ENCODE measurements at regions not wholly inside any gene's neighbourhood (a gene's known extent, or its start where the extent isn't known, plus 50 kb on each side); places are given as distances from the start of the nearest gene placed in this dataset.
"Not testable (repeated sequence)": the region's sequence is repeated elsewhere in the genome, so short reads cannot be mapped to it uniquely, and the experiment has no call there.

DNA sequence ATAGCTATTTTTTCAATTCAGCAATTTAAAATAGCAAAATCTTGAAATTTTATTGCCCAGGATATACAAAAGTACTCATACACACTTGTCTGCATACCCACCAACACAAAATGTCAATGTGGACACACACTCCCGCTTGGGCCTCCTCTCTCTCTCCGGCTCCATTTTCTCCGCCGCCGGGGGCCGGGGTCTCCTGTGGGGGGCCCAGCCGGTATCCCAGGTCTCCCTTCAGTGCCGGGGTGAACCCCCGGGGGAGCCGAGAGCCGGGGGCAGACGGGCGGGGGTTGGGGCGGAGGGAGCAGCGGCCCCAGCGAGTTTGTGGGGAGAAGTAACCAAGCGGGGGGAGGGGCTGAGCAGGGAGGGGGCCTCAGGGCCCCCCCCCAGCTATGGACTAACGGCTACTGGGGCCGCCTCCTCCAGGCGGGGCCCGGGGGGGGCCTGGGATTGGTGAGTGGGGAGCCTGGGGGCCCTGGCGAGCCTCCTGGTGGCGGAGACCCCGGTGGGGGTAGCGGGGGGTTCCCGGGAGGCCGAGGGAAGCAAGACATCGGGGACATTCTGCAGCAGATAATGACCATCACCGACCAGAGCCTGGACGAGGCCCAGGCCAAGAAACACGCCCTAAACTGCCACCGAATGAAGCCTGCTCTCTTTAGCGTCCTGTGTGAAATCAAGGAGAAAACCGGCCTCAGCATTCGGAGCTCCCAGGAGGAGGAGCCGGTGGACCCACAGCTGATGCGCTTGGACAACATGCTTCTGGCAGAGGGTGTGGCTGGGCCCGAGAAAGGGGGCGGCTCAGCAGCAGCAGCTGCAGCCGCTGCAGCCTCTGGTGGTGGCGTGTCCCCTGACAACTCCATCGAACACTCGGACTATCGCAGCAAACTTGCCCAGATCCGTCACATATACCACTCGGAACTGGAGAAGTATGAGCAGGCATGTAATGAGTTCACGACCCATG is 56.6 kb downstream of the CHST2 start:
- H3K27me3 Mint-ChIP-seq (ENCODE audit: unreplicated experiment); H3K36me3 Mint-ChIP-seq (ENCODE audit: unreplicated experiment): not testable (repeated sequence)
- H3K9me3 Mint-ChIP-seq (ENCODE audit: unreplicated experiment), result peaks cover 18% of the 10 kb centered on the region

DNA sequence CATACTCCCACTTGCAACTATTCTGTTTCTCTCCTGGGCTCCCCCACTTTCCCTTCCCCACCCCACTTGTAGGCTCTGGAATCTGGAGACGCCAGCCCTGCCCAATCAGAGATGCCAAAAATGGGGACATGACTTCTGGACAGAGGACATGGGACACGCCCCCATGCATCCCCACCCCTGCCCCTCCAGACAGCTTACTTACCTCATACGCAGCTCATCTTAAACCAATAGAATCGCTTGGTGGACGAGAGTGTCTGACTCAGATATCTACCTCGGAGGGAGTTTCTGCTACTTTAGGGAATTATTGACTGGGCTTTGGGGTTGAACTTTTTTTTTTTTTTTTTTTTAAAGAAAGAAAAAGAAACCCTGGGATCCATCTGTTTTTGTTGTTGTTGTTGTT is 58.4 kb downstream of the CHST2 start:
- H3K9me3 Mint-ChIP-seq (ENCODE audit: unreplicated experiment), result peaks cover 22% of the 10 kb centered on the region
- H3K27ac Mint-ChIP-seq (ENCODE audit: unreplicated experiment); DNase-seq (ENCODE audit: extremely low spot score, unreplicated experiment); H3K27me3 Mint-ChIP-seq (ENCODE audit: unreplicated experiment); H3K4me3 Mint-ChIP-seq (ENCODE audit: unreplicated experiment); H3K4me1 Mint-ChIP-seq (ENCODE audit: unreplicated experiment); H3K36me3 Mint-ChIP-seq (ENCODE audit: unreplicated experiment): not testable (repeated sequence)

More for the DNA sequence above, 56.6 kb downstream of the CHST2 start:
- H3K27ac Mint-ChIP-seq (ENCODE audit: unreplicated experiment); H3K4me3 Mint-ChIP-seq (ENCODE audit: unreplicated experiment); DNase-seq (ENCODE audit: extremely low spot score, unreplicated experiment): not testable (repeated sequence)
- peaks cover 22% of the 10 kb centered on the region for H3K4me1 Mint-ChIP-seq (ENCODE audit: unreplicated experiment)

DNA sequence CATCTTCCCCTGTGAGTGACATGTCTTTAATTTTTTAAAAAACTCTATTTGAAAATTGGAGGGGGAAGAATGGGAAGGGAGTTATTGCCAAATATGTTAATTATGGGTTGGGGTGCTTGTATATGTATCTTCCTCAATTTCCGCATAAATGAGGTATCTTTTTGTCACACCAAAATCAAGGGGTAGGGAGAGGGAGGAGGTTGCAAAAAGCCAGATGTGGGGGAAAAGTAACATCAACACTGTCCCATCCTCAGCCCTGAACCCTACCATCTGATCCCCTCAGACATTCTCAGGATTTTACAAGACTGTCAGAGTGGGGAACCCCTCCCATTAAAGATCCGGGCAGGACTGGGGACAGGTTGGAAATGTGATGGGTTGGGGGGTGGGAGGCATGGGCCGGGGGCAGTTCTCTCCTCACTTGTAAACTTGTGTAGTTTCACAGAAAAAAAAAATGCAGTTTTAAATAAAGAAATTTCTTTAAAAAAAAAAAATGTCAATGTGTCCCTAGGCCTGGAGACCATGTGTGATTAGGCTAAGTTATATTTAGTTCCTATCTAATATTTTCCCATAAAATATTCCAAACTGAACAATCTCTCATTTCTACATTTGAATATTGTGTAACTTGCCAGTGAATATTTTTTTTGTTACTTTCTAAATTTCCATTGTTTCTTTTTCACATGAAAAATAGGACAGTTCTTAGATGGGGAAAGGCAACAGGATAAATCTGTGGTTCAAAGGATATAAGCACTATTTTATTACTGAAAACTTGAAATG is 59.4 kb downstream of the CHST2 start:
- not testable (repeated sequence) for H3K27ac Mint-ChIP-seq (ENCODE audit: unreplicated experiment); H3K4me3 Mint-ChIP-seq (ENCODE audit: unreplicated experiment)

DNA sequence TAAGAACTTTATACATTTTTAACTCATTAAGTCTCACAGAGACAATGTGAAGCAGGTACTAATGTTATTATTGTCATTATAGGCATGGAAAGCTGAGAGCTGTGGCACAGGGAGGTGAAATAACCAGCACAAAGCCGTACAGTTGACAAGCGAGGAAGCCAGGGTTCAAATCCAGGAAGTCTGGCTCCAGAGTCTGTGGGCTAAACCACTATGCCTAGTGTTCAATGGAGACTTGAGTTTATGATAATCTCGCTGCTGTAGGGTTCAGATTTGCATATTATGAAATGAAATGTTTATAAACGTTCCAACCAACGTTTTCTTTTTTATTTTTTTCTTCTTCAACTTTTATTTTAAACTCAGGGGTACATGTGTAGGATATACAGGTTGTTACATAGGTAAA is 60.0 kb downstream of the CHST2 start:
- Mint-ChIP-seq H3K9me3 (ENCODE audit: unreplicated experiment) (peaks cover 9% of the 10 kb centered on the region), H3K4me1 (ENCODE audit: unreplicated experiment) (no peaks in the 10 kb centered on the region), H3K27me3 (ENCODE audit: unreplicated experiment) (no peaks in the 10 kb centered on the region), H3K27ac (ENCODE audit: unreplicated experiment) (no peak overlapping the region), H3K36me3 (ENCODE audit: unreplicated experiment) (peaks cover 4% of the 10 kb centered on the region), H3K4me3 (ENCODE audit: unreplicated experiment) (no peak overlapping the region)
- TF ChIP-seq, protein P1, sequence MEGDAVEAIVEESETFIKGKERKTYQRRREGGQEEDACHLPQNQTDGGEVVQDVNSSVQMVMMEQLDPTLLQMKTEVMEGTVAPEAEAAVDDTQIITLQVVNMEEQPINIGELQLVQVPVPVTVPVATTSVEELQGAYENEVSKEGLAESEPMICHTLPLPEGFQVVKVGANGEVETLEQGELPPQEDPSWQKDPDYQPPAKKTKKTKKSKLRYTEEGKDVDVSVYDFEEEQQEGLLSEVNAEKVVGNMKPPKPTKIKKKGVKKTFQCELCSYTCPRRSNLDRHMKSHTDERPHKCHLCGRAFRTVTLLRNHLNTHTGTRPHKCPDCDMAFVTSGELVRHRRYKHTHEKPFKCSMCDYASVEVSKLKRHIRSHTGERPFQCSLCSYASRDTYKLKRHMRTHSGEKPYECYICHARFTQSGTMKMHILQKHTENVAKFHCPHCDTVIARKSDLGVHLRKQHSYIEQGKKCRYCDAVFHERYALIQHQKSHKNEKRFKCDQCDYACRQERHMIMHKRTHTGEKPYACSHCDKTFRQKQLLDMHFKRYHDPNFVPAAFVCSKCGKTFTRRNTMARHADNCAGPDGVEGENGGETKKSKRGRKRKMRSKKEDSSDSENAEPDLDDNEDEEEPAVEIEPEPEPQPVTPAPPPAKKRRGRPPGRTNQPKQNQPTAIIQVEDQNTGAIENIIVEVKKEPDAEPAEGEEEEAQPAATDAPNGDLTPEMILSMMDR (IDR thresholded peaks at IDR 0.05), result no peak
- DNase-seq (ENCODE audit: extremely low spot score, unreplicated experiment), result no peak

More for the DNA sequence above, 59.4 kb downstream of the CHST2 start:
- not testable (repeated sequence) for H3K4me1 Mint-ChIP-seq (ENCODE audit: unreplicated experiment); H3K36me3 Mint-ChIP-seq (ENCODE audit: unreplicated experiment); H3K27me3 Mint-ChIP-seq (ENCODE audit: unreplicated experiment); DNase-seq (ENCODE audit: extremely low spot score, unreplicated experiment)
- H3K9me3 Mint-ChIP-seq (ENCODE audit: unreplicated experiment), result peaks cover 15% of the 10 kb centered on the region

DNA sequence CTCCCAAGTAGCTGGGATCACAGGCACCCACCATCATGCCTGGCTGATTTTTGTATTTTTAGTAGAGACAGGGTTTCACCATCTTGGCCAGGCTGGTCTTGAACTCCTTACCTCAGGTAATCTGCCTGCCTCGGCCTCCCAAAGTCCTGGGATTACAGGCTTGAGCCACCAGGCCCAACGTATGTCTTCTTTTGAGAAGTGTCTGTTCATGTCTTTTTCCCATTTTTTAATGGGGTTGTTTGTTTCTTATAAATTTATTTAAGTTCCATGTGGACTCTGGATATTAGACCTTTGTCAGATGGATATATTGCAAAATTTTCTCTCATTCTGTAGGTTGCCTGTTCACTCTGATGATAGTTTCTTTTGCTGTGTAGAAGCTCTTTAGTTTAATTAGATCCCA is 61.3 kb downstream of the CHST2 start:
- not testable (repeated sequence) for H3K27me3 Mint-ChIP-seq (ENCODE audit: unreplicated experiment); H3K36me3 Mint-ChIP-seq (ENCODE audit: unreplicated experiment); H3K4me1 Mint-ChIP-seq (ENCODE audit: unreplicated experiment); H3K4me3 Mint-ChIP-seq (ENCODE audit: unreplicated experiment); H3K9me3 Mint-ChIP-seq (ENCODE audit: unreplicated experiment); H3K27ac Mint-ChIP-seq (ENCODE audit: unreplicated experiment); DNase-seq (ENCODE audit: extremely low spot score, unreplicated experiment)

DNA sequence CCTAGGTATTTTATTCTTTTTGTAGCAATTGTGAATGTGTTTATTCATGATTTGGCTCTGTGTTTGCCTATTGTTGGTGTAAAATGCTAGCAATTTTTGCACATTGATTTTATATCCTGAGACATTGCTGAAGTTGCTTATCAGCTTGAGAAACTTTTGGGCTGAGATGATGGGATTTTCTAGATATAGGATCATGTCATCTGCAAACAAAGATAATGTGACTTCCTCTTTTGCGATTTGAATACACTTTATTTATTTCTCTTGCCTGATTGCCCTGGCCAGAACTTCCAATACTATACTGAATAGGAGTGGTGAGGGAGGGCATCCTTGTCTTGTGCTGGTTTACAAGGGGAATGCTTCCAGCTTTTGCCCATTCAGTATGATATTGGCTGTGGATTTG is 62.4 kb downstream of the CHST2 start:
- not testable (repeated sequence) for H3K27ac Mint-ChIP-seq (ENCODE audit: unreplicated experiment); H3K4me3 Mint-ChIP-seq (ENCODE audit: unreplicated experiment); H3K27me3 Mint-ChIP-seq (ENCODE audit: unreplicated experiment); H3K36me3 Mint-ChIP-seq (ENCODE audit: unreplicated experiment); DNase-seq (ENCODE audit: extremely low spot score, unreplicated experiment); H3K9me3 Mint-ChIP-seq (ENCODE audit: unreplicated experiment); H3K4me1 Mint-ChIP-seq (ENCODE audit: unreplicated experiment)

DNA sequence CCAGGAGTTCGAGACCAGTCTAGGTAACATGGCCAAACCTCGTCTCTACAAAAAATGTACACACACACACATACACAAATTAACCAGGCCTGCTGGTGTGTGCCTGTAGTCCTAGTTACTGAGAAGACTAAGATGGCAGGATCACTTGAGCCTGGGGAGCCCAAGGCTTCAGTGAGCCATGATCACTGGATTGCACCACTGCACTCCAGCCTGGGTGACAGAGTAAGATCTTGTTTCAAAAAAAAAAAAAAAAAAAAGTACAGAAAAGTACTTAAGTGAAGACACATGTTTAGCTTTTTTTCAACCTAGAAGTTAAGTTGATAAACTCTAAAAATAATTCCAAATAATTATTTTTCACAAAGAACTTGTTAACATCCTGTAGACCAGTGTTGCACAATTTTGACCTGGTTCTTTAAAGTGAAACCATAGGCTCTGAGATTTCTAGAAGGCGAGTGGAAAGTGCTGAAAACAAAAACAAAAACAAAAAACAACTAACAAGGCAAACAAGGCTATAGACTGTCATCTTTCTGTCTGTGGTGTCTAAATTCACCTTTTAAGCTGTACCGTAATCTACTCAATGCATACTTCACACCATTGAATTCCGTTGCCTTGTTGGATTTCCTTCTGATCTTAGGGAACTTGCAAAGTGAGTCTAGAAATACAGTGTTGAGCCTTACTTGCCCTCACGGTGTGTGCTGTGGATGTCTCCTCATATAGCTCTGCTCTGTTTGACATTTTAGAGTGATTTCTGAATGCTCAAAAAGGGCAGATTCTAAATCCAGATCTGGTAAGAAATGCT is 63.5 kb downstream of the CHST2 start:
- Mint-ChIP-seq H3K4me1 (ENCODE audit: unreplicated experiment) (no peaks in the 10 kb centered on the region), H3K4me3 (ENCODE audit: unreplicated experiment) (no peak overlapping the region), H3K27me3 (ENCODE audit: unreplicated experiment) (no peaks in the 10 kb centered on the region), H3K36me3 (ENCODE audit: unreplicated experiment) (peaks cover 4% of the 10 kb centered on the region), H3K27ac (ENCODE audit: unreplicated experiment) (no peak overlapping the region), H3K9me3 (ENCODE audit: unreplicated experiment) (peaks cover 9% of the 10 kb centered on the region)
- DNase-seq (ENCODE audit: extremely low spot score, unreplicated experiment), result no peak
- TF ChIP-seq, protein P1 (IDR thresholded peaks at IDR 0.05), result no peak
